HG02870 (cell line): ENCODE measurements at regions not wholly inside any gene's neighbourhood (a gene's known extent, or its start where the extent isn't known, plus 50 kb on each side); places are given as distances from the start of the nearest gene placed in this dataset.
A peak's percentile ranks its signal among the peaks of the same experiment; 100 is the strongest.
"Not testable (repeated sequence)": the region's sequence is repeated elsewhere in the genome, so short reads cannot be mapped to it uniquely, and the experiment has no call there.

Source experiments
- ATAC-seq: cut with Tn5 transposase; IDR thresholded peaks from one replicate; pipeline ENCODE4 v1.9.1; 2021; ENCODE audit warnings: mild to moderate bottlenecking, moderate library complexity; ENCODE audit not compliant: unreplicated experiment

DNA sequence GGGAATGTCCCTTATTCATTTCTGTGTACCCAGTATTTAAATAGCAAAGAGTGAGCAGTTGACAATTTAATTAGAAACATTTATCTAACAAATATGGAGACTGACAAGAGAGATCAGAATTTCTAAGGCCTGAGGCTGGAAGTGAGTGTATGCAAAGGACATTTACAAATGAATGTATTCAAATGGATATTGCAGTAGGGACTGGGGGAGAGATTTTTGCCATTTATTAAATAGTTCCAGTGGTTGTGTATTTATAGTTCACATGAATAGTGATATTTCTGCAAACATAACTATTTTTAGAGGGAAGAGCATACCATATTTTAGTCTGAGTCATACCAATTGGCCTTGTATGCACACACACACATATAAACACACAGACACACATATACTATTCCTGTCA, 592.4 kb downstream of the GLUD2 start:
- no peak for ATAC-seq

DNA sequence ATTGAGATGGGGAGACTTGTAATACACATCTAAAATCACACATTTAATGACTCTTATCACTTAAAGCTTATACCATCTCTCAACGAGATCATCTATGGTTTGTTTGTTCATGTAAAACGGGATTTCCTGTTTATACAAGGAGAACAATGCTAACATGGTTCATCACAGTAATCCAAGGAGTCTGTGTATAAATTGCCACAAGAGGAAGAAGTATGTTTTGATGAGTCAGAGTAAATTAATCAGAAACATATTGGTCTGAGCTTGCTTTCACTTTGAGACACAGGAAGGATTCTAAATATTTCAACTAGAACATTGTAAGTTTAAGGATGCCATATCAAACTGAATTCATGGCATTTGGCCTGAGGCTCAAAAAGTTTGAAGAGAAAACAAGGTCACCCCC, 594.1 kb downstream of the GLUD2 start:
- ATAC-seq, result no peak

DNA sequence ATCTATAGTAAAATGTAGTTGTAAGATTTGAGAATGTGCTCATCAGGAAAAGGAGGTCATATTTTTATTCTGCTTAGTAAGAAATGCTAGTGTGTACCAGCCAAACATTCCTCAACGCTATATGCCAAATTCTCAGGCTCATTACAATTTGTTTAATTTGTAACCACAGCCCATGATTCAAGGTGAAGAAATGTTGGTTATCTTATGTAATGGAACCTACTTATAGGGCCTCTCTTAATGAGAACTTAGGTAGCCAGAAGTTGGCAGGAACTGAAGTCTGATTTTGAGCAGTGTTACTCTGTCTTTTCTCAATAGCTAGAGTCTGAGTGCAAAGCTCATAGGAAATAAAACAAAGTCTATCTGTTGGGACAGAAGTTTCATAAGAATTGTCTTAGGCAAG, 595.0 kb downstream of the GLUD2 start:
- ATAC-seq, result no peak

DNA sequence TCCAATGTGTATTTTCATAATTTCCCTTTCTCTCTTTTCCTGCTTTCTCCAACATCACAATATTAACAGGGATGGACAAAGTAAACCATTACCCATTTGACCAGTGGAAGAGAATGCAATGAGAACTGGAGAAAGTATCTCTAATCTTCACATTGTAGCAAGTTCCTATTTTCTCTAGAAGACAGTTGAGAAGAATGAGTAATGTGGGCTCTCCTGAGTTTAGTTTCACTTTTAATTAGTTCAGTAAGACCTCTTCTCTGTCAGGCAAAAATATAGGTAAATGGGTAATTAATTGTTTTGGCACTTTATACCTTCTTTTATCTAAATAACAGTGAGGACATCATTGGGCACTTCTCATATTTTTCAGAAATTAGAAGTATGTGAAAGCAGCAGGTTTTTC, 602.0 kb downstream of the GLUD2 start:
- no peak for ATAC-seq

DNA sequence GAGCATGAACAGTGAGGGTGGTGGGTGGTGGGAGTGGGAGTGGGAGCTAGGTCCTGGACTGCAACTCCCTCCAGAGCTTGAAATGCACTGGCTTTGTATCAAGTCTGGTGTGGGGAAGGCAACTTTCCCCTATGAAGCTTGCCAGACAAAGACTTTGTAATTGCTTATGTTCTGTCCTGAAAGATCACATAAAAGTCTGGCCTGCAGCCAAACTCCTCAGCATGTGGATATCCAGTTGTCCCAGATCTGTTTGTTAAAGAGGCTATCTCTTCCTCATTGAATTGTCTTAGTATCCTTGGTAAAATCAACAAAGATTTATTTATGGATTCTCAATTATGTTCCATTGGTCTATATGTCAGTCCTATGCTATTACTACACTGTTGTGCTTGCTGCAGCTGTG, 607.9 kb downstream of the GLUD2 start:
- ATAC-seq, result no peak

DNA sequence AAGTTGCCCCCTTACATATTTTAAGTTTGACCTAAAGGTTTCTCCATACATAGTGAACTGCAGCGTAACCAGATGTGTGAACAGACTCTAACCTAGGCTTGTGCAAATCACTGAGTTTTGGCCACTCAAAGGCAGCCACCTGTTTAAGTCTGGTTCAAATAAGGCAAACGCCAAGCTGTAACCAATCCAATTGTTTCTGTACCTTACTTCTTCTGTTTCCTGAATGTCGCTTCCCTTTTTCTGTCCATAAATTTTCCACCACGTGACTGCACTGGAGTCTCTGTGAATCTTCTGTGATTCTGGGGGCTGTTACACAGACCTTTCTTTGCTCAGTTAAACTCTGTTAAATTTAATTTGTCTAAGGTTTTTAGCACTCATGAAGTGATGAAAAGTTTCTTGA, 618.8 kb downstream of the GLUD2 start:
- ATAC-seq, result no peak

DNA sequence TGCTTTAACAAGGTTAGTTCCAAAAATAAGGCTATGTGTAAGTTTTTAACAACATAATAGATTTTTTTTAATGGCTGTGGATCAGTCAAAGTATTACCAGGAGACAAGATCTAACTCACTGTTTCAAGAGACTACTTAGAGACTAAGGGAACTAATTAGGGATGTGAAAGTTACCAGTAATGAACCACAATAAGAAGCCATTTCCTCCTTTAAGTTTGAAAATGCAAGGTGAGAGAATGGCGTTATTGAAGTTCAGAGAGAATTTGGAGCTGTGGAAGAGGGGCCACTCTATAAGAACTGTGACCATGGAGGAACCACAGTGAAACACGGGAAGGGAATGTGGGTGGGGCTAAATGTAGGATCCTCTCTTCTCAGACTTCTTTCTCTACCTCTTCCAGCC, 624.2 kb downstream of the GLUD2 start:
- peak; percentile 87 for ATAC-seq

DNA sequence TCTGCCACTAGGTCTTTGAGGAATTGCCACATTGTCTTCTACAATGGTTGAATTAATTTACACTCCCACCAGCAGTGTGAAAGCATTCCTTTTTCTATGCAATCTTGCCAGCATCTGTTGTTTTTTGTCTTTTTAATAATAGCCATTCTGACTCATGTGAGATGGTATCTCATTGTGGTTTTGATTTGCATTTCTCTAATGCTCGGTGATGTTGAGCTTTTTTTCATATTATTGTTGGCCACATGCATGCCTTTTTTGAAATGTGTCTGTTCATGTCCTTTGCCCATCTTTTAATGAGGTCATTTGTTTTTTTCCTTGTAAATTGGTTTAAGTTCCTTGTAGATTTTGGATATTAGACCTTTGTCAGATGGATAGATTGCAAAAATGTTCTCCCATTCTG, 661.8 kb downstream of the GLUD2 start:
- not testable (repeated sequence) for ATAC-seq

DNA sequence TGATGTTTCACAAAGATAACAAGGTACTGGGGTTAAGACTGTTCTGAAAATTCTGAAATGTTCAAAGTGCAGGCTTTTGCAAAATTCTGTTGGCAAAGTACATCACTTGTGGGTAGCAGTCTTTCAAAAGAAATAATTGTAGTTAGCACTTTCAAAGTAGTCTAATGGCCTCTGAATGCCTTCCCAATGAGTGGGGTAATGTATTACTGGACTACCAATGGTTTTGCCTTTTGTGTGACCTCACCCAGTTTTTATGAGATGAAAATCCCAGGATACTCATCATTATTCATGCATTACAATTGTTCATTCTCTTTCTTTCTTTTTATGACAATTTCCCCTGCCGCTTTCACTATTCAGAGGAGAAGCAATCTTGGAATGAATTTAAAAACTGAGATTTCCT, 686.1 kb downstream of the GLUD2 start:
- ATAC-seq, result no peak

DNA sequence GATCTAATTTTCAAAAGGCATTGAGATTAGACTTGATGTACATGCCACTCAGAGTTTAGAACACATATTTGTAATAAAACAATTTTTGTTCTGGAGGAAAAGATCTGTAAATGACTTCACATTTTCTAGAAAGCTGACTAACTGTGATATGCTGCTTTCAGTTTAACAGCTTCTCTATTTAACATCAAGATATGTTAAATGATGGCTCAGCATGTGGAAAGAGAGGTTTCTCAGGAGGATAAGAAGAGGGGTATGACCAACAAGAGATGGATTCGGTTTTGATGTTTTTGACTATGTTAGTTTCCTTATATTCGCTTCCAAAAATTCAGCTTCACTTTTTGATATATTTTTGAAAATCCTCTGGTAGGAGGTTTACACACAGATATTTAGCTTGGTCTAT, 698.7 kb downstream of the GLUD2 start:
- no peak for ATAC-seq

DNA sequence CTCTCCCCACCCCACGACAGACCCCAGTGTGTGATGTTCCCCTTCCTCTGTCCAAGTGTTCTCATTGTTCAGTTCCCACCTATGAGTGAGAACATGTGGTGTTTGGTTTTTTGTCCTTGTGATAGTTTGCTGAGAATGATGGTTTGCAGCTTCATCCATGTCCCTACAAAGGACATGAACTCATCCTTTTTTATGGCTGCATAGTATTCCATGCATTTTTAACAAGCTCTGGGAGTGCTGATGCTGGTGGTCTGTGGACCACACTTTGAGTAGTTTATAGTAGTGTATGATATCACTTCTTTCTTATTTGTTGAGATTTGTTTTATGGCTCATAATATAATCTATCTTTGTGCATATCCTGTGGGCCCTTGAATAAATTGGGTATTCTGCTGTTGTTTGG, 706.2 kb downstream of the GLUD2 start:
- ATAC-seq, result not testable (repeated sequence)

DNA sequence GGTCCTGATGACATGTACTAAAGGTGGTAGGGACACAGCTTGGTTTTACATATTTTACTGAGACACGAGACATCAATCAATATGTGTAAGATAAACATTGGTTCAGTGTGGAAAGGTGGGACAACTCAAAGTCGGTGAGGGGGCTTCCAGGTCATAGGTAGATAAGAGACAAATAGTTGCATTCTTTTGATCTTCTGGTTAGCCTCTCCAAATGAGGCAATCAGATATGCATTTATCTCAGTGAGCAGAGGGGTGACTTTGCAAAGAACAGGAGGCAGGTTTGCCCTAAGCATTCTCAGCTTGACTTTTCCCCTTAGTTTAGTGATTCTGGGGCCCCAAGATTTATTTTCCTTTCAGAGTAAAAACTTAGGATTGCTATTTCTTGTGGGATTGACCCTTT, 706.9 kb downstream of the GLUD2 start:
- ATAC-seq, result no peak

DNA sequence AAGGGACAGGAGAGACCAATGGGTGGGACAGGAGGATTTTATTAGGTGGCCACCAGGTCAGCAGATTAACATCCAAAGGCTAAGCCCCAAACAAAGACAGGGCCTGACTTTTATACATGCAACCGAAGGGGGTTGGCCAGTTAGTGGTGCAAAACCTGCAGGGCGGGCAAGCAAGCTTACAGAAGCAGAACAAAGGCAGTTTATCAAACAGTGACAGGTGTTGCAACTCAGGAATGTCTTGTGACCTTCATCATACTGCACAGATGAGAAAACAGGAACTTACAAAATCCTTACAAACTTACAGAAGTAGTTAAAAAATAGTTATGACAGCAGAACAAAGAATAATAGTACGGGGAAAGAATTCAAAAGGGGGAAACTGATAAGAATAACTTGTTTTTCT, 708.1 kb downstream of the GLUD2 start:
- no peak for ATAC-seq

DNA sequence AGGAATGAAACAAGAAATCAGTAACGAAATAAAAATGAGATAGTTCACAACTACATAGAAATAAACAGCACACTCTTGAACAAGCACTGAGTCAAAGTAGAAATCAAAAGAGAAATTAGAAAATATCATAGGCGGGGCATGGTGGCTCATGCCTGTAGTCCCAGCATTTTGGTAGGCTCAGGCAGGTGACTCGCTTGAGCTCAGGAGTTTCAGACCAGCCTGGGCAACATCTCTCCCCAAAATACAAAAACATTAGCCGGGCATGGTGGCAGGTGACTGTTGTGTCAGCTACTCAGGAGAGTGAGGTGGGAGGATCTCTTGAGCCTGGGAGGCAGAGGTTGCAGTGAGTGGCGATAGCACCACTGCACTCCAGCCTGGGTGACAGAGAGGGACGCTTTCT, 714.4 kb downstream of the GLUD2 start:
- no peak for ATAC-seq

DNA sequence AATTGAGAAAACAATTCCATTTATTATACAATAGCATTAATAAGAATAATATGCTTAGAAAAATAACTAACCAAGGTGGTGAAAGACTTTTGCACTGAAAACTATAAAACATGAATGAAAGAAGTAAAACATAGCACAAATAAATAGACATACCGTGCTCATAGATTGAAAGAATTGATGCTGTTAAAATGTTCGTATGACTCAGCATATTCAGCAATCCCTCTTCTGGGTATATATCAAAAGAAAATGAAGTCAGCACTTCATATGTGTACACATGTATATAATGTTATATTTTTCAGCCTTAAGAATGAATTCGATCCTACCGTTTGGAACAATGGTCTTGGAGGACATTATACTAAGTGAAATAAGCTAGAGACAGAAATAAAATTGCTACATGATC, 716.3 kb downstream of the GLUD2 start:
- ATAC-seq, result no peak

DNA sequence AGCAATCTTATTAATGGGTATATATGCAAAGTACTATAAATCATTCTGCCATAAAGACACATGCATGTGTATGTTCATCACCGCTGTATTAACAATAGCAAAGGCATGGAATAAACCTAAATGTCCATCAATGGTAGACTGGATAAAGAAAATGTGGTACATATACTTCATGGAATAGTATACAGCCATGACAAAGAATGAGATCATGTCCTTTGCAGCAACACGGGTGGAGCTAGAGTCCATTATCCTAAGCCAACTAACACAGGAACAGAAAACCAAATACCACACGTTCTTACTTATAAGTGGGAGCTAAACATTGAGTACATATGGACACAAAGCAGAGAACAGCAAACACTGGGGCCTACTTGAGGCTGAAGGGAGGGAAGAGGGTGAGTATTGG, 720.8 kb downstream of the GLUD2 start:
- ATAC-seq, result not testable (repeated sequence)

DNA sequence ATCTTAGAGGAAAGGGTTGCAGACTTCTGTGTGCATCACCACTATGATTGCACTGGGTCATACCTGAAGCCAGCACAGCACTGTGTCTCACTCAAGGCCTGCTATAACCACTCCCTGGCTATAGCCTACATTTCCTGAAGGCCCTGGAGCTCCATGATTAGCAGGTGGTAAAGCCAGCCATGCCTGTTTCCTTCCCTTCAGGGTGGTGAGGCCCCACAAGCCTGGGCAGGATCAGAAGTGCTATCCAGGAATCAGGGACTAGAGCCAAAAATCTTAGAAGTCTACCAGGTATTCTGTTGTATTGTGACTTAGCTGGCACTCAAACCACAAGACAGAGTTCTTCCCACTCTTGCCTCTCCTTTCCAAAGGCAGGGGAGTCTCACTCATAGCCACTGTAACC, 734.6 kb downstream of the GLUD2 start:
- ATAC-seq, result no peak

DNA sequence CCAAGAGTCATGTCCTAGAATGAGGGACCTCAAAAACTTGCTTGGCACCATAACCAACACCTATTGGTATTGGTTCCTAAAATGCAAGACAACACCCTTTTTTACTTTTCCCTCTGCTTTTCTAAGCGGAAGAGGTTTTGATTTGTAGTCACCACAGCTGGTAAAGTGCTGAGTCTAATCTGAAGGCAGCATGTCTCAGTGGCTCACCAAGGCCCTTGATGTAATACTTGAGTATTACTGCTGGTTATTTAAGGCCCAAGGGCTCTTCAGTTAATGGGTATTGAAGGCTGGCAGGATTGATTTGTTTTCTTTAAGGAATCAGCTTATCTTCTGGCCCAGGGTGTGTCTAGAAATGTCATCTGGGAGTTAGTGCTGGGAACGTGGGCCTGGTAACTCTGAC, 735.1 kb downstream of the GLUD2 start:
- ATAC-seq, result no peak

DNA sequence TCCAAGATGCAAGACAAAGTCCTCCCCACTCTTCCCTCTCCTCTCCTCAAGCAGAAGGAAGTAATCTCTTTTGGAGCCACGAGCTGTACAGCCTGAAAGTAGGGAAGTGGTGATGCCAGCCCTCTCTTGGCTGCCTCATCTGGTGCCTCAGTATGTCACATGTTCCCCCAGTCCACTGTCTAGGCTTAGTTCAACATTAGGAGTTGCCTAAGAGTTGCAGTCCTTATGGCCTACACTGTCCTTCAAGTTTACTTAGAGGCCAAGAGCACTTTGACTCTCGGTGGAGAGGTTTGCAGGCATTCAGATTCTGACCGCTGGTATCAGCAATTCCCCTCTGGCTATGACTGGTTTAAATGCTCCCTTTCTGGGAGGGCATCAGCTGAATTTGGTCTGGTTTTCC, 735.6 kb downstream of the GLUD2 start:
- no peak for ATAC-seq

DNA sequence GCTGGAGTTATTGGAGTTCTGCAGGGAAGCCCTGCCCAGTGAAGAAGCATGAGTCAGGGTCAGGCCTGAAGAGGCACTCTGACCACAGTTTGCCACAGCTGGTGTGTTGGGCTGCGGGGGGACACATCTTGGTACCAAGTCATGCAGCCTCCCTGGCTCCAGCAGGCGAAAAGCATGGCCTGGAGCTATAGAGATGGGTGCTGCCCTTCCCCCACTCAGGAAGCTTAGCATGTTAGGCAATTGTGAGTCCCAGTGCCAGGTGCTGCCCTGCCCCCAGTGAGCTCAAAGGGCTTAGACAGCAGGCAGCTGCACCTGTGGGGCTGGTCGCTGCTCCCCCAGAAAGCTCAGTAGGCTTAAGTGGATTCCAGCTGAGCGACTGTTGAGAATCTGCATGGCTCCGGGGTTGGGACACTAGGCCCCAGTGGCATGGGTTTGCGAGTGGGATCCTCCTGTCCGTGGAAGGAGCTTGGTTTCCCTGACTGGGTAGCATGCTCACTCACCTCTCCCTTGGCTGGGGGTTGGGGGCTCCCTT, 755.5 kb downstream of the GLUD2 start:
- ATAC-seq, result no peak

DNA sequence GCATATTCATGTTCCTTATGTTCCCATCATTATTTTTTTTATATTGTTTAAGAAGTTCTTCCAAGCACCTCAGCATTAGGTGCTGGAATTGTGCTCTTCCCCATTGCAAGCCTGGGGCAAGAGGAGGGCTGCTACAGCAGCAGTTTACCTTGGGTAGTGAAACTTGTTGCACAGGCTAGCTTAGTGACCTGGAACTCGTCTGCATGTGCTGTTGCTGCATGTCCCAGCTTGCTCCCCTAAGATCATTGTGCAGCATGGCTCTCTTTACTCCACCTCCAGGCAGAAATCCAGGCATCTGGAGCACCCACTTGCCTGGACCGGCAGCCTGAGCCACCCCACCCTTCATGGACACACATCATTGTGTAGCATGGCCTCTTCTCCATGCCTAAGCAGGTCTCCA, 776.0 kb downstream of the GLUD2 start:
- no peak for ATAC-seq

DNA sequence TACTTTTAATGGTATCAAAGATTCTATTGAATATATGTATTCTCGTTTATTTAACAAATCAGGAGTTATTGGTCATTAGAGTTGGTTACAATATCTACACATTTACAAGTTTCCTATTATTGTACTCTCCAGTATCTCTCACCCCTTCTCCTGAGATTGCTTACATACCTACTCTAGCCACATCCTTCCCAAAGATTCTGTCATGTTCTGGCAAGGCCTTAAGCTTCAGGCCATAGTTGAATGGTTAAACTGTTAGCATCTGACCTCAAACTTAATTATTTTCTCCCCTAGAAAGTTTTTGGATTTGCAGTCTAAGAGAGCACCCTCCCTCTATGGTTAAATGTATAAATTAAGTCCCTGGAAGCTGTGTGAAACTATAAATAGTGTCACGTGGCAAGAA, 784.2 kb downstream of the GLUD2 start:
- no peak for ATAC-seq

DNA sequence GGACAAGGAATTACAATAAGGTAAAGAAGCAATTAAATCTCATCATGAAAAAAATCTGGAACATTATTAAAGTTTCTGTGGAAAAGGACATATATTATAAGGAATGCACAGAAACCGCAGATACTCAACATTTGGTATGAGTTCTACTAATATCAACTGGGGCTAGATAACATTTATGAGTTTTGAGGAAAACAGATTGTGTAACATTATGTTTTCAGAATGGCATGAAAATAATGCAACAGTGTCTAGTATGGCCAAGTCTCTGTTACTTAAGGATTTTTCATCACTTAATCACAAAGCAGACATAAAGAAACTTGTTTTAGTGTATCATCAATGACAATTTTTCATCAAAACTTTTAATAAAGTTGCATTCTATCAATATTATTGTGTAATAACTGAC, 785.0 kb downstream of the GLUD2 start:
- no peak for ATAC-seq

DNA sequence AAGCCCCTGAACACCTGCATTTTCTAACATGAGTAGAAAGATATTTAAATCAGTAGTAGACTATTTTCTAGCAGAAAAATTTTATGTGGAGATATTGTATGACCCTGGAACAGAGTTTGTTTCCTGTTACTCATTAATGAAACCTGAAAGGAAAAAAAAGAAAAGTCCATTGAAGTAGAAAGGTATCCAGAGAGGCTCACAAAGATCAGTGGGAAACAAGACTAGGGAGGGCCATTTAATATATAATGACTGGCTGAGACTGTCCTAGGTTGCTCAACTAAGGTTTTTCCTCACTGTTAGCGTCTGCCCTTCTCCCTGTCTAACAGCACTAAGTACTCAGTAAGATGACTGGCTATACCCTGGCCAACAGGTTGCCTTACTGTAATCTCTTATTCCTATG, 788.6 kb downstream of the GLUD2 start:
- no peak for ATAC-seq
